Germinal center (tissue), 1 donor: ENCODE measurements at regions not wholly inside any gene's neighbourhood (a gene's known extent, or its start where the extent isn't known, plus 50 kb on each side); places are given as distances from the start of the nearest gene placed in this dataset.

ENCODE experiments used
- DNase-seq: peaks from one replicate; pipeline ENCODE4 v3.0.0; 2012; ENCODE audit warnings: mixed read lengths, low spot score

DNA sequence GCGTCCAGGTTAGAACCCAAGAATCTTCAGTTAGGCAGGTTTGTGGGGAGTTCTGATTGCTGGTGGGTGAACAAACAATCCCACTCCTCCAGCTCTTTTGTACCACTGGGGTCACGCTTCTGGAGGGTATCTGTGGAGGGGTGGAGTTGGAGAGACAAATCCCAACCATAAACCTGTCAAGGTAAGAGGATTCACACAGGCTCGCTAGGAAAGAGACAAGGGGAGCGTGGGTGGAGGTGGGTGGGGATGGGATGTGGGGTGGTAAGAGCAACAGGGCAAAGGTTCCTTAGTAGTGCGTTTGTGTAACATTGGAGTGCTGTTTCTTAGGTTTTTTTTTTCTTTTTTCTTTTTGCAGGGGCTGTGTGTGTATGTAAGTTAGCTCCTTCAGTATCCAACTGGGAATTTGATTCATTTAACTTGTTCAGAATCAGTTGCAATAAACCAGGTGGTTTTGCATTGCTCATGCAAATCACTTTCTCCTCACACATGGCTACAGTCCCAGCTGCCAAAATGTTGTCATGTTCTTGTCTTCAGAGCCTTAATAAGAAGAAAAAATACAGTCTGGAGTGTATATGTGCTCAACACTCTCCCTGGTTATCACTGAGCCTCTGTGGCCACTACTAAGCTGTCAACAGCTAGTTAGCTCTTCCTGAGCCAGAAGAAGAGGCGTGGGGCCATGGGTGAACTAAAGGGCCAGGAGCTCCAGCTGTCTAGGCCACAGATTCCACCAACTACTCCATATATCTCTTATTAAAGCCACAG is 164.0 kb upstream of the RAD23B start:
- DNase-seq, result no peak

DNA sequence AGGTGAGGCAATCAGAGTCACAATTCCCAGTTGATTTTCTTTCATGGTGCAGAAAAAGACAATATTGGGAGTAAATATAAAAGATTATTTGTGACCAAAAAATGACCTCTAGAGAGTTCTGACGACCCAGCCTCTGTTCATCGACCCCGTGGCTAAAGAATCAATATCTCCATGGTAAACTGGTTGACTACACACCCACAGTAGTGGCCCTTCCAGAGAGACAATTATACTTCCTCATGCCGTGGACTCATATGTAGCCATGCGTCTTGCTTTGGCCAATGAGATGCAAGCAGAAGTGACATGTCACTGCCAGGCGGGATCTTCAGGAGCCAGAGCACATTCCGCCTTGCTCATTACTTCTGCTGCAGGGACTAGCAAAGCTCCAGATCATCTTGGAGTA is 163.3 kb upstream of the RAD23B start:
- no peak for DNase-seq

DNA sequence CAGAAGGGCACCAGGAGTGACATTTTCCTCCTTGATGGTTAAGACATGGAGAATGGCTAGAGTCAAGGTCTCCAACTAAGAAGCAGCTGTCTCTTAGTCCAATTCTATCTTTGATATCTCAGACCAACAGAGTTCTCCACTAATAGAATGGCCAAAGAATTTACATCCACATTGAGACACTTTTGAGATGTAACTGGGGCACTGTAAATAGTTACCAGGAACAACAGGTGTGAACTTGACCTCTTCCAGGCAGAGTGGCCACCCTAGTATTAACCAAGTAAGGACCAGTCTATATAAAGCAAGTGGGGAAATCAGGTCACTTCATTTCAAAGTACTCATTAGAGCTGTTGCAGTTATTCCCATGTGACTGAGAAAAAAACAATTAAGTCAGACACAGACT is 159.7 kb upstream of the RAD23B start:
- no peak for DNase-seq

DNA sequence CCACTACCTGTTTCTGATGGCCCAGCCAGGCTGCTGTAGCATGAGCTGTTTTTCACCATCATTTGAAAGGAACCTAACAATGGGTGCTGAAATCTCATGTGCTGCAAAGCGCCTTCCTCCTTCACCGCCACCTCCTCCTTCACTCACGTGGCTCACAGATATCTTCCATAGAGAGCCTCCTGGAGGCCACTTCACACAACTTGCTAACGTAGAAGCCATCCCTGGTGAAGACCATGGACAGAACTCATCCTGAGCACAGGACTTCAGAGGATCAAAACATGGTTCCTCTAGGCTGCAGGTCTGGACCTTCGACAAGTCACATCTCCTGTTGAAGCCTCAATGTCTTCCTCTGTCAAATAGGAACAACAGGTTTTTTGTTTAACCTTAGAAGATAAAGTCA is 155.5 kb upstream of the RAD23B start:
- DNase-seq, result no peak

DNA sequence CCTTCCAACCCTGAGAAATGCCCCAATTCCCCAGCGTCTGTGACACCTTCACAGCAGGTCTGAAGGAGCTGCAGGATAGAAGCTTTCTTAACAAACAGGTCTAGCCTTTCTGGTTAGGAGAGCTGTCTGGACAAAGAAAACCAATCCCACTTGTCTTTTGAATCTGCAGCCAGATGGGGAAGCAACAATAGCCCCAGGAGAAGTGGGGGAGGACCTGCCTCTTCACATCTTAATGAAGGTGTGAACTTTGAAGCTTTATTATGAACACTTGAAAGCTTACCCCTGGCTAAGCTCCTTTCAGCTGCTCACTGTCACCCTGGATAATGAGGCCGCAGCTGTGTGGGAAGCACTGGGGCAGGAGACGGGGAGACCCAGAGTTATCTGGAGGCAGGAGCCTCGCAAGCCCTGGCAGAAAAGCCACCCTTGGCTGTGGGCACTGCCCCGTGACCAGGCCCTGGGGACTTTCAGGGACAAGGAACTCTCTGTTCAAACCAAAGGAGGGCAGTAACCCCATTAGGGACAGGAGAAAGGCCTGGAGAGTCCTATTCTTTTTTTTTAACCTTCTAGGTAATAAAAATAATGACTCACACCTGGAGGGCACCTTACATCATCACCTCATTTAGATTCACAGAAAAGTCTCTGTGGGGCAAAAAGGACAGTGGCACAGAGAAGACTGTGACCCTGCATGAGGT is 151.8 kb upstream of the RAD23B start:
- no peak for DNase-seq

DNA sequence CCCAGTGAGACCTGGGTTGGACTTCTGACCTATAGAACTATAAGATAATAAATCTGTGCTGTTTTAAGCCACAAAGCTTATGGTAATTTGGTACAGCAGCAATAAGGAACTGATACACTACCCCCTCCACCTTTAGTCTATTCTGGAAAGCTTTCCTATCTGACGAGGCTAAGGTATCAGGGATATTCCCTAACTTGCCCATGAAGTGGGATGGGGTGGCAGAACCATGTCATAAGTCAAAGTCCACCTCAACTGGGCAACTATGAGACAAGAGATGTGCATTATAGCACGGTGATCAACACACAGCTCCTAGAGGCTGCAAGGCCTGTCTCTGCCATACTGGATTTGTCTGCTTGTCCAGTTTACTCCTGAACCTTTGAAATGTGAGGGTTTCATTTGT is 146.8 kb upstream of the RAD23B start:
- no peak for DNase-seq

DNA sequence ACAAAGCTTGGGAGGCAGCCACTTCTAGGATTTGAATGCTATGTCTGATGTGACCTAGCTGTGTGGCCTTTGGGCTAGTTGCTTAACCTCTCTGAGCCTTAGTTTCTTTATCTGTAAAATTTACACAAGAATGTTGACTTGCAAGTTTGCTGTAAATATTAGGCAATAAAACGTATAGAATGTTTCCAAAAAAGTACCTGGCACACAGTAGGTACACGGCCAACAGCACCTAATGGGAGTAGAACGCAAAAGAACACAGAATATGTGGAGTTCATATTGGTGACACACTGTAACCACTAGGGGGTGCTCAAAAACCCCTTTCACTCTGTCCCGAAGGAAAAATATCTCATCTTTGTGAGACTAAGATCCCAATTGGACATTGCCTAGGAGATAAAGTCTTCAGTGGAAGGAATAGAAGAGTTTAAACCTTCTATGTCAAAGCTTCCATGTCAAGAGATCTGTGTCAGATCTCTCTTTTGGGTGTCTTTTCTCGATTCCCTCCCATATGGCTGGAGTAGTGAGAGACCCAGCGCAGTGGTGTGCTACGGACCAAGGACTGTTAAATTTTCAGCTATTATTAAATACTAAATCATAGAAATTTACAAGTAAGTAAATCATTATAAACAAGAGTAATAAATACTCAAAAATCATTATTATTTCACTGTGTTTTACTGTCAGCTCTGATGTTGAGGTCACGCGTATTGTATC is 145.4 kb upstream of the RAD23B start:
- DNase-seq, result peak; percentile 29

DNA sequence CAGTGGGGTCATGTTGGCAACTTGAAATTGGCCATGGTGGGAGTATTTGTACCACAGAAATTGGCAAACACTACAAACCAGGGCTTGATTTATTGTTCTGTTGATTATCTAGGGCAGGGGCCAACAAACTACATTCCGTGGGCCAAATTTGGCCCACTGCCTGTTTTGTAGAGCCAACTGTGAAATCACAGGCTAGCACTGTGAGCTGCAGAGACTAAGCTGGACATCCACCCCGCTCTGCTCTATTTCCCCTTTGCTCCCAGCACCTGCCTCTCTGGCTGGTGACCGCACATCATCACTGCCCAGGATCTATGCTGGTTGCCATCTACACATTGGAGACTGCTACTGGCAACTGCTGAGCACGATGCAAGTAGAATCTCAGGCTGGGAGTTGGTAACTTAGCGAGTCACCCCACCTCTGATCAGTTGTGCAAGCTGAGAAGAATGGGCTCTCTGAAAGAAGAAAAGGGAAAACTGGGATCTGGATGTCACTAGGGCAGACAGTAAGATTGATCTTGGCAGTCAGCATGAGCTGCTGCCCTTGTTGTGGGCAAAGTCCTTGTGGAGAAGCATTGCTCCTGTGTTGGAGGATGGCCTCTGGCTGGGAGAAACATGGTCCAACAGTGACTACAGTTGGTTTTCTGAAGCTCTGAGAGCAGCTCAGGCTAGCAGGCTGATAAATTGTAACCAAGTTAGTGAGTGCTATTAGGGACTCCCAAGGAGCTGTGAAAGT is 144.7 kb upstream of the RAD23B start:
- no peak for DNase-seq

DNA sequence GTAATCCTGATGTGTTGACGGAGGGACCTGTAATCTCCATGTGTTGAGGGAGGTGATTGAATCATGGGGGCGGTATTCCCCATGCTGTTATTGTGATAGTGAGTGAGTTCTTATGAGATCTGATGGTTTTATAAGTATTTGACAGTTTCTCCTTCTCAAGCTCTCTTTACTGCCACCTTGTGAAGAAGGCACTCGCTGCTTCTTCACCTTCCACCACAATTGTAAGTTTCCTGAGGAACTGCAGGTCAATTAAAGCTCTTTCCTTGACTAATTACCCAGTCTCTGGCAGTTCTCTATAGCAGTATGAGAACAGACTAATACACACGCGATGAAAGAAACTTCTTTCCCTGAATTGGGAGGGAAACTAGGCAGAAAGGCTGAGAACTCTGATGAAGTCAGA is 141.1 kb upstream of the RAD23B start:
- no peak for DNase-seq

DNA sequence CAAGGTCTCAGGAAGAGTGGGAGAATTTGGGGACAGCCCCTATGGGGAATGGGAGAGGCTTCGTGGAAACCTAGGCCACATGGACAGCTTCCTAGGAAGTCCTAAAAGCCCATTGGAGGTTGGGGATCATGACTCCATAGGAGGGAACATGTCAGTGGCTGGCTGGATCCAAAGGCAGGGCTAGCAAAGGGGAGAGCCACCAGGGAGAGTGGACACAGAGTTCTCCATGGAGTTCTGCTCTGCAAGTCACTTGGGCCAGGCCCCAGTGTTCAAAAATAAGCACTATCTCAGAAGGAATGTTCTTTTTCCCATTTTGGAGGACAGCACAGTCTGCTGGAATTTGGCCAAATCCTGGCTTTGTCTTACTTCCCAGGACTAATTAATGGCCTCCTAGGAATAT is 140.6 kb upstream of the RAD23B start:
- DNase-seq, result no peak

DNA sequence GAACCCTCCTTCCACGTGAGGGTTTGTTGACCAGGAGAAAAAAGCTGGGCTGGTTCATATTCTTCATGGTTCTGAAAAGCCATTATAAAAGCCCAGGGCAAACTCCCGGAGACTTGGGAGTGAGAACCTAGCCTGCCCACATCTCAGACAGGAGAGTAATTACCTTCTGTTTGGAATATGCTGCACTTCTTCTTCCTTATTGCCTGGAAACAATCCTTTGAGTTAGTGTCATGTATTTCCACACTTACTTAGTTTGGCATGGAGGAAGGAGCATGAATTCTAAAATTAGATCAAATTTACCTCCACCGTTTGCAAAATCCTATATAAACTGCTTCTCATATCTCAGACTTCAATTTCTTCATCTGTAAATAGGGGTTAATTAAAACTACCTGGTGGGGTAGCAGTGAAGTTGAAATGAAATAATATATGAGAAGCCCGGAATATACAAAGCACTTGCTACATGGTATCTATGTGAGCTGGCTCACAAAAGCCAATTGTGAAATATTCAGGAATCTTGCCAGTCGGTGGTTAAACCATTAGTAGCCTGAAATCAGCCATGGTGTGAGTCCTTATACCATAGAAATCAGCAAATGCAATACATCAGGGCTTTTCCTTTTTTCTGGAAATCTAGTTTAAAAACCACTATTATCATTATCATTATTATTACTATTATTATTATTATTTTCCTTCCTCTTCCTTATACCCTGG is 140.0 kb upstream of the RAD23B start:
- DNase-seq, result no peak

DNA sequence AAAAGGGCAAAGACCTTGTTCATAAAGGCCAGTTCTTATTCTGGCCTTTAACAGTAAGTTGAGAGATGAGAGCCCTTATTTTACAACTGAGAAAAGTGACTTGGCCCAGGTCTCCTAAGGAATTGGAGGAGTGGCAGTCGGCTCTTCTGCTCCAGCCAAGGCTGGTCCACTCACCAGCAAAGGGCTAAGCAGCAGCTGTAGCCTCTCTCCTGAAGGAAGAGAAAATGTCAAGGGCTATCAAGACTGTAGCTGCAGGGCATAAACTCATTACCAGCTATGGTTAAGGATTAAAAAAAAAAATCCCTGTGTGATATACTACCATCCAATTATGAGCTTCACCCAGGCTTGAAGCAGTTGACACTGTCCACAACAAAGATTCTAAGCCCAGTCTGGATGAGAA is 138.6 kb upstream of the RAD23B start:
- no peak for DNase-seq

DNA sequence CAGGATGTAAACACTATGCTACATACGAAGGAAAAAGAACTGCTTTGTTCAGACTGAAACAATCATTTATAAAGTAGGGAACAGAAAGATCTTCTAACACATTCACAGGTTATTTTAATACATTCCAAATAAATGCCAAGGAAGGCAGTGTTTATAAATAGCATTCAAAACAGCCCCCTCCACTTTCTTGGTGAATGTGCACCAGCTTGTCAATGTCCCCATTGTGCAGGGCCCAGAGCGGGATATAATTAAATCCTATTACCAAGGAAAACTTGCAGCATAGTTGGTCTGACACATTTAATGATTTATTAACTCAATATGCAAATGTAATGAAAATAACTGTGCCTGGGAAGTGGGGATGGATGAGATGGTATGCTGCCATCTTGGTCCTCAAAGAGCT is 135.9 kb upstream of the RAD23B start:
- no peak for DNase-seq

DNA sequence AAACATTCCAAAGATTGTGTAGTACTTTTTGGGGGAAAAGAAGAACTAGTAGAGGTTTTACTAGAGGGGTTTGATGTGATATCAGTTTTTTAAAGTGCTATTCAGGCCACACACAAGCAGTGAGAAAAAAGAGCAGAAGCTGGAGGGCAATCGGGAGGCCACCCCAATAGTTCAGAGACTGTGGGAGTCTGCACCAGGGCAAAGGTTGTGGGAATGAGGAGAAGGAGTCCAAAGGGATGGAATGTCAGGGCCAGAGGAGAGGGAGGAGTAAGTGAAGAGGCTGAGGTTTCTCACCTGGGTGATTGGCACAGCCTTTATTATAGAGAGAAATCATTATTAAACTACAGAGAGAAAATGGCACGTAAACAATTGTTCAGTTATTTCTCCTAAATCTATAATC is 134.9 kb upstream of the RAD23B start:
- no peak for DNase-seq

DNA sequence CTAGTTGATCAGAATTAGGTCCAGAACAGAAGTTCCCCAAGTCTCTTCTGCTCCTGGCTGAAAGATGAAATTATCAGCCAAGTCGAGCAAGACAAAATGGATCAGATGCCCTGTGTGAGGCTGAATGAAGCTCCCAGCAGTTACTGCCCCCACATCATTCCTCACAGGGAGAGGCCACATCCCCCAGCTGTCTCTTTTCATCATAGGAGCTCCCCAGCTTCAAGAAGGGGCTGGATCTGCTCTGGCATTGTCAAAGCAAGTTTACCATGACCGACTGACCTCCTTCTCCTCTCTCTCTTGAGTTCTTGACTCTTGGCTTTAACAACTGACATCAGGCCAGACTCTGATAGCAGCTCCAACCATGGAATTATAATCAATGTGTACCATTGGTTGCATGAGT is 133.3 kb upstream of the RAD23B start:
- DNase-seq, result no peak

DNA sequence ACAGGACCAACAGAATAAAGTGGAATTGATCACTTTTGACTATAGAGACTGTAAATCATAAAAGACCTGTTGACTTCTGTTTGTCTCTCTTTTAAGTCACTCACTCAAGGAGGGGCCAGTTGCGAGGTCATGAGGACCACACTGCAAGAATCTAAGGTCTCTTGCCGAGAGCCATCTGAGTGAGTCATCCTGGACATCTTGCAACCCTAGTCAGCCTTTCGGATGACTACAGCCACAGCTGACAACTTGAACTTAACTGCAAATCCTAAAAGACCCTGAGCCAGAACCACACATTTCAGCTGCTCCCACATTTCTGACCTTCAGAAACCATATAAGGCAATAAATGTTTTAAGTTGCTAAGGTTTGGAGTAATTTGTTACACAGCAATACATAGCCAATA is 129.7 kb upstream of the RAD23B start:
- DNase-seq, result no peak

DNA sequence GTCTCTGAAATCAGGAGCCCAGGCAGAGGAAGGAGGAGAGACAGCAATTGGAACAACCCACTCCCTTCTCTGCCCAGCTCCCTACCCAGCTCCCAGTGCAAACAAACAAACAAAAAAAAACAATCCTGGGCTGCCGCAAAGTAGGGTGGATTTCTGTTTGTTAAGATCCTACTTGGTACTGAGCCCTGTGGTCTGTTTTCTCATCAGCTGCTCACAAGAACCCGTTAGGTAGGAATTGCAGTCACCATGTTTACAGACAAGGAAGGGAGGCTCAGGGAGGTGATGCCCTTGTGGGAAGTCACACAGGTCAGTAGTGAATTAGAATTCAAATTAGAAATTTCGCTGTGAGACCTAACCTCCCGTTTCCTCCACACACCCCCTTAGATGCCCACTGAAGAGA is 128.8 kb upstream of the RAD23B start:
- no peak for DNase-seq

DNA sequence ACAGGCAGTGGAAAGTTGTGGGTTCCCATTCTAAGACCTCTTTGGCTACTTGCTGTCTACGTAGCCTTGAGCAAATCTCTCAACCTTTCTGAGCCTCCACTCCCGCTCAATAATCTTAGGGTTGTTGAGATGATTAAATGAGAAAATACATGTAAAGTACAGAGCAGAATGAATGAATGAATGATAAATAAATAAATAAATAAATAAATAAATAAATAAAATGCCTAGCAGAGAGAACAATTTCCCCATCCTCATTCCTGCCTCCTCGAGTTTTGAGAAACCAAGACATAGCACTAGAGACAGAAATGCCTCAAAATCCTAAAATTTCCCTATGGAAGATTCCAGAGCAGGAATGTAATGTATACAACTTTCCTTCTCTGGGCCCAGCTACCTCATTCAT is 128.3 kb upstream of the RAD23B start:
- DNase-seq, result no peak

DNA sequence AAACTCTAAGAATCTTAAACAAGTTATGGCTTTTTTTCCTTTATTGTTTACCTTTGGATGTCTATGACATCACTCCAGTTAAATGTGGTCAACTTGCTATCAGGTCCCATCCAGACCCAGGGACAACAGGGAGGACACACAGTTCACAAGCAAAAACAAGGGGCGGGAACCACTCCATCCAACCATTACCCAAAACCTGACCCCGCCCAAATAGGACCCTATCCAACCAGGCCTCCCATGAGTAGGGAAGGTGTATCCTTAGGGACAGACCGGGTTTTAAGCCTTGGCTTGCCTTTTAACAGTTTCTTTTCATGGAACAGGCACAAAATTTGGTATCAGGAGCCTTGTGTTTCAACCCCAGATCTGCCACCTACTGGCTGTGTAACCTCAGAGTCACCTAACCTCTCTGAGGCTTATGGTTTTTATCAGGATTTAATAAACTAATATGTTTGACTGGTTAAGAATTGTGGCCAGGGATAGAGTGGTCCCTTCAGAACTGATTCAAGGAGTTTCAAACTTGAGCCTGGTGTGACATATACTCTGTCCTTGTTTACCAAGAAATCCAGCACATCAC is 127.7 kb upstream of the RAD23B start:
- no peak for DNase-seq

DNA sequence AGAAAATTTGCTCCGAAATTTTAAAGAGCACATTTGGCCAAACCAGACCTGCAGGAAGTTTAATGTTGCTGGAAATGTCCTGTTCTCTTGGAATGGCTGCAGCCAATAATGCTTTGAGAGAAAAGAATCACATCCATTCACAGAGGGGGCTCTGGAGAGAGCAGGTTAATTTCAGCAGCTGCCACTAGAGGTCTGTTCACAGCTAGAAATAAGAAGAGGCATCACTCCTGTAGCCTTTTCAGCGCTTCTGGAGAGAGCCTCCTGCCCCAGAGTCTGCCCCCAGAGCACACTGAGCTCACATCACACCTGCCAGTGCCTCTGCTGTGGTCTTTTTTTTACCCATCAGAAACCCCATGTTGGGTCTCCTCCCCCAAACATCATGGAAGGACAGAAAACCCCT is 124.8 kb upstream of the RAD23B start:
- DNase-seq, result peak; percentile 8

DNA sequence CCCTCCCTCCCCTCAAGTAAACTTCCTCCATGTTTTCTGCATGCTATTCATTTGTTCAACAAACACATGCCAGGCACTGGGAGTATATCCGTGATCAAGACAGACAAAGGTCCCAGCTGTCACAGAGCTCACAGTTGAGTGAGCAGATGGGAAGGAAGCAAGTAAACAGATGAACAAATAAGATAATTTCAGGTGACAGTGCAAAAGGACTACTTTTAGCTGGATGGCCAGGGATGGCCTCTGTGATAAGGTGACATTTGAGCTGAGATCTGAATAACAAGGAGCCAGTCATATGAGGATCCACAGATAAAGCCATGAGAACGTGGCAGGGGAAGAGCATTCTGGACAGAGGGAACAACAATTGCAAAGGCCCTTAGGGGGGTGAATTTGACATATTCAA is 121.7 kb upstream of the RAD23B start:
- DNase-seq, result no peak

DNA sequence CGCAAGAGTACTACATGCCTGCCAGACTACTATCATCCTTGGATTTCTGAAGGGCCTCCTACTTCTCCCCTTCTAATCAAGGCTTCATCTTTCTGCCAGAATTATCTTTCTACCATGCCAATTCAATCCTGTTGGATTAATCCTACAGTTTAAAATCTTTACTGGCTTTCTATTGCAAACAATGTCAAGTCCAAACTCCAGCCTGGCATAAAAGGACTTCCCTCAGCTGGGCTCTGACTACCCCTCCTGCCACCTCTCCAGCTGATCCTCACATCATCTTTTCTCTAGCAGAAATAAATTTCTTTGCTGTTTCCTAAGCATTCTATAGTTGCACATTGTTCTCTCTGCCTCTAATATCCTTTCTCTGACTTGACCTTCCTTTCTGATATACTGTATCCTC is 119.7 kb upstream of the RAD23B start:
- DNase-seq, result no peak
